SK-N-MC (cell line): ENCODE measurements at regions not wholly inside any gene's neighbourhood (a gene's known extent, or its start where the extent isn't known, plus 50 kb on each side); places are given as distances from the start of the nearest gene placed in this dataset.

ENCODE experiments used
- EZH2 ChIP-seq: fragments of 200-600 bp; sonication (generic); IDR thresholded peaks from one replicate; pipeline ENCODE4 v1.6.1; 2017; ENCODE audit warnings: antibody characterized with exemption
- FOXP2 ChIP-seq: optimal IDR thresholded peaks from 2 replicates; pipeline ENCODE3; 2011; ENCODE audit warnings: mild to moderate bottlenecking, moderate library complexity; ENCODE audit not compliant: insufficient read depth; ENCODE audit errors: extremely low read length, control extremely low read depth
- POLR2AphosphoS5 ChIP-seq: IDR thresholded peaks from 2 replicates; pipeline ENCODE4 v1.6.1; 2012; ENCODE audit warnings: mild to moderate bottlenecking, low read depth, low read length, borderline replicate concordance

GRCh38 chr17:33778505-33779233 lies 476.4 kb upstream of the CCL2 start:
- no peak for TF ChIP-seq POLR2AphosphoS5
- no peak for TF ChIP-seq EZH2
- TF ChIP-seq FOXP2 = no peak
